ENCODE measurements at regions not wholly inside any gene's neighbourhood (a gene's known extent, or its start where the extent isn't known, plus 50 kb on each side); places are given as distances from the start of the nearest gene placed in this dataset.
"Not testable (repeated sequence)": the region's sequence is repeated elsewhere in the genome, so short reads cannot be mapped to it uniquely, and the experiment has no call there.

DNA sequence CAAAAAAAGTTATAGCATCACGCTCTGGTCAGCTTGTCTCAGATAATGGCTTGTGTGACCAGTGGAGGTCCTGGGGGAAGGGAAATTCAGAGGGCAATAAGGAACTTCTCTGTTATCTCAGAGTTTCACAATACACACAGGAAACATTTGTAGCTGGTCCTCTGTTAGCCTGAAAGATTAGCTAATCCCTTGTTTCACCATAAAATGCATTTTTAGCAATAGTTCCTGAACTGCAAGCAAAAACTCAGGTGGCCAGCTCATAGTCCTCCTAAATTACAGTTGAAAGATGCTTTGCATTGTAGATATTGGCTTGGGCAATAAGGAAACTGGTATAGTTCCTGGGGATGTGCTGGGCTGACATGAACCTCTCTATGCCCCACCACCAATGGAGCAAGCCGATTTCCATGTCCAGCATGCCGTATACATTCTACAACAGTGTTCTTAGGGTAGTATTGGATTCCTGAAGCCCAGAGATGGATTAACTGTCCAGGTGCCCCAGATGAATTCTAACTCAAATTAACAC lies 141.5 kb upstream of the TBL1XR1 start:
- DNase-seq (ENCODE audit: low read depth), result peak; percentile 45

DNA sequence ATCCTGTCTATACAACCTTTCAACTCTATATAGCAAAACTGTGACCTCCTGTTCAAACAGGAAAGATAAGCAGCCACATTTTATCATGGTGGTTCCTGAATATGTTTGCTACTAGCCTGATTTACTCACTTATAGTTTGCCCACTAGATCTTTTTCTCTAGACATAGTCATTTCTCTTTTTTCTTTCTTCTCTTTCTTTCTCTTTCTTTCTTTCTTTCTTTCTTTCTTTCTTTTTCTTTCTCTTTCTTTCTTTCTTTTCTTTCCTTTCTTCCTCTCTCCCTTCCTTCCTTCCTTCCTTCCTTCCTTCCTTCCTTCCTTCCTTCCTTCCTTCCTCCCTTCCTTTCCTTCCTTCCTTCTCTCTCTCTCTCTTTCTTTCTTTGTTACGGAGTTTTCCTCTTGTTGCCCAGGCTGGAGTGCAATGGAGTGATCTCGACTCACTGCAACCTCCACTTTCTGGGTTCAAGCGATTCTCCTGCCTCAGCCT lies 142.0 kb upstream of the TBL1XR1 start:
- peak; percentile 20 for DNase-seq (ENCODE audit: low read depth)

DNA sequence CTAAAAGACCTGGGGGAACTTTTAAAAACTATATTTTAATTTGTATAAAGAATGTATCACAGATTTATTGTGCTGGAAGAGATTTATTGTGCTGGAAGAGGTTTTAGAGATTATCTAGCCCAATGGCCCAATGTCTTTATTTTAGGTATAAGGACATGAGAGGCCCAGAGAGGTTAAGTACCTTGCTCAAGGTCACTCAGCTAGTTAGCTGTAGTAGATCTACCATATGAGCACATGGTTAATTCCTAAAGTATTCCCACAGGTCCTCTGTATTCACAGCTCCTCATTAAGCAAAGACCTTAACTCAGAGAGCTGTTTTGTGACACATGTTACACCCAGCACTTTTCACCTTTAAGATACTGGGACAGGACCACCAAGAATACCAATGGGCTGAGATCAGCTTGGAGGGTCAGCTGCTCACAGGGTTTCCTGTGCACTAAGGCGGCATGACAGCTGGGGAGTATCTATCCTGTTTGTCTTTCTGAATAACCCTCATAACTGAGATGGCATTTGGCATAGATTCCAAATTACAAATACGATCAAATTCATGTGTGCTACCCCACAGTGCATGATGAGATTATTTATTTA lies 143.1 kb upstream of the TBL1XR1 start:
- DNase-seq (ENCODE audit: low read depth), result no peak

DNA sequence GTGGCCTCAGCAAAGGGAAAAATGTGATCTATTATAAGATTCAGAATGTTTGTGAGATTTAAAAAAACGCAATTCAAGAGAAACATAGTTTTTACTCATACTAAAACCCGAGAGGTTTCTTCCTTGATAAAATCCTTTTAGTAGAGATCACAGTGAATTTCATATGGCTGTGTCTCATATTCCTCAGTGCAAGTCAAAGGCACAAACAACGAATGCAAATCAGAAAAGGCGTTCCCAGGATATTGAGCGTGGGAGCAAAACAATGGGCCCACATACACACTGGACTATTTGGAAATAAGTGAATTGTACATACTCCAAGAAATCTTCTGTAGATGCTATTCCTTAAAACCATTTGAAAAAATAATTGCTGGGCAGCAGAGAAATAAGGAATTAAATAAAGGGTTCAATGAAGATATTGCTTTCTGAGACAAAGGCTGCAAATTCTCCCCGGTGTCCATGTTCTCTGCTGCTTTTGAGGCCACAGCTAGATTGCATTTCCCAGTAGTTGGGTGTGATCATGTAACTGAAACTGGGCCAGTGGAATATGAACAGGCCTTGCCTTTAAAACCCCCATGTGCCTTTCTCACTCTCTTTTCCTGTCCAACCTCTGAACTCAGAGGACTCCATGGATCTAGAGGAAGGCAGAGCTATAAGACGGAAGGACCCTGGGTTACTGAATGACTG lies 144.6 kb upstream of the TBL1XR1 start:
- DNase-seq (ENCODE audit: low read depth), result no peak

DNA sequence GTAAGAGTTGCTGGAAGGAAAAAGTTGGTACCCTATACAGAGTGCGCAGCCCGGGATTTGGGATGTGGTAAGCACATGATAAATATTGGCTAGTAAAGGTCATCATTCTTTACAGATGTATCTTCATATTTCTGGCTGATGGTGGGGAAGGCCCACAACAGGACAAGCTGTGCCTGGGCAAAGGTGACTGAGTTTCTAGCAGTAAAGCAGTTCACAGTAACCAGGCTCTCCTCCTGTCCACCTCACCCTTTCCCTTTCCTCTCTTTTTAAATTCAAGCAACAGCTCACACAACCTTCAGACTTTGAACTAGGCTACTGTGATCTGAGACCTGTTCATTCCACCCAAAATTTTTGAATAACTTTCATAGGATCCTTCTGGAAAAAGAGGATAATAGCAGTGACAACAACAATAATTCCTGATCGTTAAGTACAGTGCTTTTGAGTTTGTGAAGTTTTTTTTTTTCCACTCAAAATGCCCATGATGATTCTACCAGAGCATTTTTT lies 145.9 kb upstream of the TBL1XR1 start:
- DNase-seq (ENCODE audit: low read depth), result no peak

DNA sequence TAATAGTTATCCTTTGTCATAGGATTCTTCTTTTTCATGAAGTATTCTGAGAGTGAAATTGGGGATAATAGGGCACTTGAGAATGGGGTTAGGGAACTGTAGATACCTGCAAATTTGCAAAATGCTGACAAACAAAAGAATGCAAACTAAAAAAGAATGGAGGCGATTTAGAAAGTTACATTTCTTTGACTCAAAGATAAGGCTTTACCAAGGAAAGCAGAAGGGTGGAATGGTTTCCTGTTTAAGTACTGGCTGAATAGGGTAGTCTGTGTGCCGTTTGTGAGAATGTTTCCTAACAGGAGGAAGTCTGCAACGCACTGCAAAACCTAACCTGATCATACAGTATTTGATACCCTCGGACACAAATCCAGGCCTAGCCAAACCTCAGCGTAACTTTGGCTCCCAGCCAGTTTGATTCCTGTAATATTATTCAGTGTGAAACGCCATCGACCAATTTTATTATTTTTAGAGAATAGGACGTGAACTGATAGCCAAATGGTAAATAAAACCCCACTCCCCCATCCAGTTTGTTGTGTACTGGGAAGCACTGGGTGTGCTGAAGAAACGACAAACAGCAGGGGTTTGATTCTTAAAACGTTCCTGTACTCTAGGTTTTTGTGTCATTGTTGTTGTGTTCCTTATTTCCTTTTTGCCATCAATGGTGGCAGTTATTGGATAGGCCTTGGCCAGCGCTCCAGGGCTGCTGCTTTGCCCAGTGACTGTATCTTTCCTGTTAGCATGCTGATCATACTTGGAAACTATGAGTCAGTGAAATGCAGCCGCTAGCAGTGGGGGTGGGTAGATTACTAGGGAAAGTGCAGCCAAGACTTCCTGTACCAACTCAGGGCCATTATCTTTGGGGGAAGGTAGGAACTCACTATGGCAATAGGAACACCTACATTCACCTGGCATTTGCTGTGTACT lies 148.0 kb upstream of the TBL1XR1 start:
- DNase-seq (ENCODE audit: low read depth), result peak; percentile 84

DNA sequence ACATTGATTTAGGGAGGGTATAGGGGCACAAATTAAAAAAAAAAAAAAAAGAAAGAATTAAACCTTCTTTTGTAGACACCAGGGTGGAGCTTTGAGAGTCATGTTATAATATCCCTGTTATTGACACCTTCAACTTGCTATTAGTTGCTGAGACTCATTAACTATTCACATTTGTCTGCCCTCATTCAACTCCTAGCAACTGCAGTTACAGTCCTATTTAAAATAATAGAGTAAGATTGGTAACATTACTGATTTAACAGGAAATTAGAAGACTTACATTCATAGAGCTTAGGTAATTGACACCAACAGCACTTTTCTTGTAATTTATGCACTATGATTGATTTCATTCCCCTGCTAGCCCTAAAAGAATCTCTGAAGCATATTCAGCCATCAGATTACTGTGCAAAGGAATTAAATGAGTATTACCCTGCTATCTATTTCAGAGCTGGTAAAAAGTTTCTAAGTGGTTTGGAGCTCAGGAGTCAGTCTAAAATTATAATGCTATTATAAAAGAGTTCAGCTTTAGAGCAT lies 148.8 kb upstream of the TBL1XR1 start:
- no peak for DNase-seq (ENCODE audit: low read depth)

DNA sequence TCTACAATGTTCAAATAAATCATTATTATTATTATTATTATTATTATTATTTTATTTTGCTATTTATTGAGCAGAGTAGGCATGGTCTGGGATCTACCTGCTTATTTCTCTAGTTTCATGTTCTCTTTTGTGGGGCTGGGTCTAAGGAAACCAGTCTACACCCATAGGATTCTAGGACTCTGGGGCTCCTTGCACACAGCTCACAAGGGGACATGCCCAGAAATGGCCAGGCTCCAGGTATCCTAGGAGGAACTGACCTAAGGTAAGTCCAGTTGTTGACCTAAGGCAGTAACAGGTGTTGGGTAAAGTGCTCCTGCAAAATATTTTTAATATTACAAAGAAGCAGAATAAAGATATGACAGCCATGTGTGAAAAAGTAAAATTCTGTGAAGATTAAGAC lies 149.6 kb upstream of the TBL1XR1 start:
- no peak for DNase-seq (ENCODE audit: low read depth)

DNA sequence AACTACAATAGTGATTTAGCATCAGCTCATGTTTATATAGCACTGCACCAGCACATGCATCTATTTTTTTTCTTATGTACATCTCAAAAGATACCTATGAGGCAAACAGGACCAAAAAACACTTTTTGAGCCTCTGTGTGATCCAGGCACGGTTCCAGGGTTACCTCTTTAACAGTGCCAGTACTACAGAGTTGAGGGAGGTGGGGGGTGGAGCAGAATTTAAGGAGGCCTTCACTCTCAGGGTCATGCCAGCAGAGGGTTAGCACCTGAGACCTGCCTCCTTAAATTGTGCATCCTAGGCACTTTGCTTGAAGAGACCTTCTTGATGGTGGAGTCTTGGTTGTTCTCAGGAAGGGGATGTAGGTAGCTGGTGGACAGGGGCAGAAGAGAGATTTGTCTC lies 150.3 kb upstream of the TBL1XR1 start:
- DNase-seq (ENCODE audit: low read depth), result no peak

DNA sequence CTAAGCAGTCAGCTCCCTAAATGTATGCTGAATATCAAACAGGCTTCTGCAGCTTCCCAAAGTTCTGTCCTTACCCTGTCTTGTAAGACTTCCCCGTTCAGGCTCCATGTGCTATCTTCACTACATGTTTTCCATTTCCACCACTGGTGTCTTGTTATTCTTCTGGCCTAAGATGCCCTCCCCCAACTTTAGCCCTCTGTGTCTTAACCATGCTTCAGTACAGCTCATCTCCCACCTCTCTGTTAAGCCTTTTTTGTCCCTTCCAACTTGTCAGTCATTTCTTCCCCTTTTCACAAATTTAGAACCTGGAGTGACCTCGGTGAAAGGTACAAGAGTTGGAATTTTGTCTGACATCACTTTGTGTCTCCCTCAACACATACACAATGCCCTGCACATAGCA lies 151.7 kb upstream of the TBL1XR1 start:
- no peak for DNase-seq (ENCODE audit: low read depth)

DNA sequence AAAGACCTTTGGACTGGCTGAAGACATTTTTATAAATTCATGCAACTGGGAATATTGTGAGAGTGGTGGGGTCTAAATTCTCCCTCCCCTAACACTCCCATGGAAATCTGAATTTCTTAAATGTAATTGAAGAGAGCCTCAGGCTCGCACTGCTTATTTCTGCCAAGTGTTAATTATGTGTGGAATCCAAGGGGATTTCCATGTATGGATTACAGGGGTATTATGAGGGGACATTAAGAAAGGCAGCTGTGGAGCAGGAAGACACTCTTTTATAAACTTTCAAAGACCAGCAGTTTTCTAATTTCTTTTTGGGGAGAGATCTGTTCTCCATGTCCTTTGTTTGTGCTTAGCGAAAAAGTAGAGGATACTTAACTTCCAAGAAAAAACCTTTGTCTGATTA lies 152.1 kb upstream of the TBL1XR1 start:
- DNase-seq (ENCODE audit: low read depth), result no peak

DNA sequence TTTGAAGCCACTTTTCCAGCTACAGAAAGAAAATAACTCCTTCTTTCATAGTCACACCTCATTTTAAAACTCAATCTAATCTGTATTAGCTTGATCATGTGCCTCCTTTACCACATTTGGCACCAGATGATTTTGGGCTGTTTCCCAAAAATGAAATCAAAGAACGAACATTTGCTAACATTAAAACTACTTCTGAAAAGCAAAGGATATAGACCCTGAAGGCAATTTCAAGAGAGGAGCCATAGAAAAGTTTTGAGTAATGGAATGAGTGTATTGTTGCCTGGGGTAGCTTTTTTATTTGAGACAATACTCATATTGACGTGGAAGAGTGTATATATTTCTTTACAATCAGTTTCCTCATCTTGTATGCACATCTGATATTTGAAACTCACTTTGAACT lies 152.8 kb upstream of the TBL1XR1 start:
- no peak for DNase-seq (ENCODE audit: low read depth)

DNA sequence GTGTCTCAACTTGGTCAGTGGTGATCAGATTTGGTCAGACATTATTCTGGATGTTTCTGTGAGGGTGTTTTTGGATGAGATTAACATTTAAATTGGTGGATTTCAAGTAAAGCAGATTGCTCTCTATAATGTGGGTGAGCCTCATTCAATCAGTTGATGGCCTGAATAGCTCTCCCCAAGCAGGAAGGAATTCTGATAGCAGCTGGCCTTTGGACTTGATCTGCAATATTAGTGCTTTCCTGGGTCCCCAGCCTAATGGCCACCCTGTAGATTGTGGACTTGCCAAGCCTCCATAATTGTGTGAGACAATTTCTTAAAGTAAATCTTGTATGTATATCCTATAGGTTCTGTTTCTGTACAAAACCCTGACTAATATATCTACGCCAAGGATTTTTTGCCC lies 153.9 kb upstream of the TBL1XR1 start:
- no peak for DNase-seq (ENCODE audit: low read depth)

DNA sequence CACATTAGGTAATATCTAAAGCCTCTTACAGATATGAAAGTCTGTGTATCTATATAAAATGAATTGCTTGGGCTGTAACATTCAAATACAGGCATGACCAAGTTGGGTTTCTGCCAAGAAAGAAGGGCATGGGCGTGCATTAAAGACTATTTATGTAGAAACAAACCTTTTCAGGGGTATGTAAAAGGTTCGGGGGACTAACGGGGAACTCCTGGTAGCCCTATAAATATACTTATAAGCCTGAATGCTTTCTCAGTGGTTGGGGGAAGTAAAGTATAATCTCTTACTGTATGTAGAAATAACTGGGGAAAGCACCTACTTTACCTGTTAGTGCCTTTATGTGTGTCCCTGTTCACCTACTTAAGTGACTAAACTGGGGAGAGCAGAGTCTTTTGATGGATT lies 154.5 kb upstream of the TBL1XR1 start:
- no peak for DNase-seq (ENCODE audit: low read depth)

DNA sequence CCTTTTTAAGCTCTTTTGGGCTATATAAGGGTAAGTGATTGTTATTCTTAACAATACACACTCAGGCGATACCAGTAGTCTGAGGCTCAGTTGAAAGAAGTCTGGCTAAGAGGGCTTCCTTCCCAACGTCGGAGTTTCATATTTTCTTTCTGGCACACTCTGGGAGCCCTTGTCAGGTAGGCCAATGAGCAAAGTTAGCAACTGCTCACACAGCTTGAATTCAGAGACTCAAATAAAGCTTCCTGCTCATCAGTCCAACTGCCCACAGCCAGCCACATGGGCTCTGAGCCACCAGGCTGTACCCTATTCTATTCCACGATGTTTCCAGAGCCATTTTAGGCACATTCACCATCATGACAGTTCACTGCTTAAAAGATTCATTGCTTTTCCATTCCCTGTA lies 155.1 kb upstream of the TBL1XR1 start:
- no peak for DNase-seq (ENCODE audit: low read depth)

DNA sequence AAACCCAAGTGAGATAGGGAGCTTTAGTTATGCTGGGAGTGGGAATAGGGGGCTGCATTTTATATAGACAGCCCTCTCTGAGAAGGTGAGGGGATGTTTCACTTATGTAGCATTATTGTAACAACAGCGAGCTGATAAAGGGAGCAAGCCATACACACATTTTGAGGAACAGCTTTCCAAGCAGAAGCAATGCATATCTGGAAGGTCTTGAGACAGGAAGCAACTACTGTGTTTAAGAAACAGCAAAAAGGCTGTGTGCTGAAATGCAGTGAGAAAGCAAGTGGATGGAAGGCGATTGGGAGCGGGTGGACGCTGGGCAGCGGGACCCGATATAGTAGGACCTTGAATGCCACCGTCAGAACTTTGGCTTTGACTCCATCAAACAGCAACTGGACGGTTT lies 155.9 kb upstream of the TBL1XR1 start:
- no peak for DNase-seq (ENCODE audit: low read depth)

DNA sequence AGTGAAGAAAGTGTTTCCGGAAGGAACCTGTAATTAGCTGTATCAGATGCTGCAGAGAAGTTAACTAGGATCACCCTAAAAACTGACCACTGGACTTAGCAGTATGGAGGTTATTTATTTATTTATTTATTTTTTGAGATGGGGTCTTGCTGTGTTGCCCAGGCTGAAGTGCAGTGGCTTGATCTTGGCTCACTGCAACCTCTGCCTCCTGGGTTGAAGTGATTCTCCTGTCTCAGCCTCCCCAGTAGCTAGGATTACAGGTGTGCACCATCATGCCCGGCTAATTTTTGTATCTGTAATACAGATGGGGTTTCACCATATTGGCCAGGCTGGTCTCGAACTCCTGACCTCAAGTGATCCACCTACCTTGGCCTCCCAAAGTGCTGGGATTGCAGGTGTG lies 156.6 kb upstream of the TBL1XR1 start:
- not testable (repeated sequence) for DNase-seq (ENCODE audit: low read depth)

DNA sequence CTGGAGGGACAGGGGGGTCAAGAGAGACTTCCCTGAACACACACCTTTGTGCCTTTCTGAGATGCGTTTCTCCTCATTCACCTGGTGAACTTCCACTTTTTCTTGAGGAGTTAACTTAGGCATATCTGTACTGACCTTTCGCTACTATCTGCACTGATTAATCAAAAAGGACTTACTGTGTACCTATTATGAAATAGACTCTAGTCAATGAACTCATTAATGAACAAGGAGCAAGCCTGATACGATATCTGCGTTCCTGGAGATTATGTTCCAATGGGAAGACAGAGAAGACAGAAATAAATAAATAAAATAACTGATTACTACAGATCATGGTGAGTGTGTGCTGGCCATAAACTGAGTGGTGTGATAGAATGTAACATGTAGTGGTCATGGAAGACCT lies 157.2 kb upstream of the TBL1XR1 start:
- no peak for DNase-seq (ENCODE audit: low read depth)

DNA sequence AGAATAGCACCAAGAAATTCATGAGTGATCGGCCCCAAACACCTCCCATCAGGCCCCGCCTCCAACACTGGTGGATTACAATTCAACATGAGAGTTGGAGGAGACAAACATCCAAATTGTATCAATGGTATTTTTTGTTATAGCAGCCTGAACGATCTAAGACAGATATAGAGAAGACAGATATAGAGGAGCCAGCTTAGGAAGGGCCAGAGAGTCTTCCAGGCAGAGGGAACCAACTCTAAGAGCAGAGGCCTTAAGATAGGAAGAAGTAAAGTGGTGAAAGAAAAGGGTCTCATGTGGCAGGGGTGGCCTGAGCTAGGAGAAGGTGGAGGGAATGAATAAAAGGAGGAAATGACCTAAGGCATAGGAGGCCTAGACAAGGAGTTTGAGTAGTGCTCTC lies 158.8 kb upstream of the TBL1XR1 start:
- DNase-seq (ENCODE audit: low read depth), result no peak

DNA sequence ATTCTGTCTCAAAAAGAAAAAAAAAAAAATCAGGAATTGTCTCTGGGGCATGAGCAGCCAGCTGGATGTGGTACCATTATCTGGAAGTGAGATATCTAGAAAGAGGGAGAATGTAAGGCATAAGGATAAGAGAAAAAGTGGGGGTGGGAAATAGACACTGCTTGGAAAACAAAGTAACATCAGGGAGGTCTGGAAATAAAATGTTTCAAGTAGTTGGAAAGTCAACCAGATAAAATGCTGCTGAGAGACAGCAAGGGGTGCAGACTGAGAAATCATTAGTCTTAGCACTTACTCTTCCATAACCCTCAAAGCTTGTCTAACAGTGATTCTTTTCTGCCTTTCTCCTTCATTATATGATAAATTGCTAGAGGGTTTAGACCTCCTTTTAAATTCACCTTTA lies 159.7 kb upstream of the TBL1XR1 start:
- DNase-seq (ENCODE audit: low read depth), result no peak

DNA sequence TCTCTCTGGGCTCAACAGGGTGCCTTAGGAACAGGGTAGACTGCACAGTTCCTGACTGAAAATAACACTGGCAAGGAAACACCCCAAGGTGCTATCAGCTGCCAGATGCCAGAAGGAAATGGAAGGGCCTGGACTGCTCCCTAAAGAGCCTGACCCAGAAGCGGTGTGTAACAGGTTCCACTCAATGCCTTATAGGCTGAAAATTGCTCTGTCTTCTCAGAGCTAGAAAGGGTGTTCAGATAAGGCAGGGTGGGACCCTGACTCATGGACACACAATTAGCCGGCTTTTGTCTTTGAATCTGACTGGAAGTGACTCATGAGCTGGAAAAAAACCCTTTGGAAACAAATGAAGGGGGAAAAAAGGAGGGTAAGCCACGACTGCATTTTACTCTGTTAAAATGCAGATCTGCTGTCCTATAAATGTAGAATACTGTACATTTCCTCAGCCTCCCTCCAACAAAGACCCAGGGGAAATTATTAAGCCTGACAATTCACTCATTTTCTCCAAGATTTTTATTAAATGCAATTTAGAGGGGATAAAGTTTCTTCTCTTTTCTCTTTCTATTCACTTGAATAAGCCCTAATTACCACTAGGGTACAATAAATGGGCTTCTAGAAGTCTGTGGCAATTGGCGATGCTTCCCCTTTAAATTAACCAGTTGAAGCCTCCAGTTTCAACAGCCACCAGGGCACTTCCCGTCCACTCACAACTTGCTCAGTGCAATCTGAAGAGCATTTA lies 160.2 kb upstream of the TBL1XR1 start:
- DNase-seq (ENCODE audit: low read depth), result peak; percentile 34
